Cardiac fibroblast (primary cell): ENCODE measurements at regions not wholly inside any gene's neighbourhood (a gene's known extent, or its start where the extent isn't known, plus 50 kb on each side); places are given as distances from the start of the nearest gene placed in this dataset.
A peak's percentile ranks its signal among the peaks of the same experiment; 100 is the strongest.

Experiments used
- DNase-seq, 2 donors: peaks; one replicate each; pipeline versions ENCODE4 v3.0.0 to v3.0.0-alpha.2; 2010; ENCODE audit warnings: low read depth in 2 of 2
- H3K4me3 ChIP-seq, 2 donors: replicated peaks in 1 of 2; 1 replicate in 1 of 2; 2 replicates in 1 of 2; pipeline ENCODE4 v1.5.1; 2011; ENCODE audit warnings: low read depth in 2 of 2, low read length in 2 of 2, mild to moderate bottlenecking in 2 of 2, moderate library complexity in 1 of 2
- CTCF ChIP-seq: IDR thresholded peaks from one replicate; pipeline ENCODE4 v1.5.1; 2011; ENCODE audit warnings: low read depth, mild to moderate bottlenecking, low read length, inconsistent platforms

- no peak for TF ChIP-seq CTCF
- no peak for DNase-seq
- H3K4me3 ChIP-seq: no peak overlapping the region
These were observed 222.4 kb upstream of the ANKRD30A start for GRCh38 chr10:36903040-36903439.

- no peak for DNase-seq
- no peak overlapping the region for H3K4me3 ChIP-seq
- TF ChIP-seq CTCF: no peak
These were observed 225.7 kb upstream of the ANKRD30A start for GRCh38 chr10:36899652-36900051.

GRCh38 chr10:36888925-36889573, 236.3 kb upstream of the ANKRD30A start:
- H3K4me3 ChIP-seq: no peak overlapping the region
- DNase-seq: peak; percentile 3 to 31
- TF ChIP-seq CTCF: no peak

DNA sequence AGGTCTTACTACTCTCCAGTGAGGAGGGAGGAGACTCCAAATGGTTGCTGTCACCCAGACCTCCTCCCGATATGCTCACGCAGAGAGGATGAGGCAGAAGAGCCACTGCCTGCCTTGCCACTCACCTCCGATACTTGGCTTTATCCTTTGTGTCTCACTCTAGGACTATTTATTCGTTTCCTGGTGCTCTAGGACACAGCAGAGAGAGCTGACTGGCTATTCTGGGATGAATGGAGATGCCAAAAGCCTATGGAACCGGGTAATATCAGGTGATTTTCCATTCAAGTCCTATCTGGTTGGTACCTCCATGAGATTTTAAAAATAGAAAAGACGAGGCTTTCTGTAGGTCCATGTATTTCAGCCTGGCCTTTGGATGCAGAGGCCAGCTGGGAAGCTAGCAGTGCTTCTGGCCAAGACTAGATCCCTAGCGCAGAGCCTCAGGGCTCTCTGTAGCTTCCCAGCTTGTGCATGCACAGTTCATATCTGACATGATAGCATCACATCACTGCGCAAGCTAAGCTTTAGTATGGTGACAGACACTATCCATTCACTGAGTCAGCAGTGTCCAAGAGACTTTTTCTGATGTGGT, 239.0 kb upstream of the ANKRD30A start:
- DNase-seq: no peak
- no peak for TF ChIP-seq CTCF
- H3K4me3 ChIP-seq: no peak overlapping the region

DNA sequence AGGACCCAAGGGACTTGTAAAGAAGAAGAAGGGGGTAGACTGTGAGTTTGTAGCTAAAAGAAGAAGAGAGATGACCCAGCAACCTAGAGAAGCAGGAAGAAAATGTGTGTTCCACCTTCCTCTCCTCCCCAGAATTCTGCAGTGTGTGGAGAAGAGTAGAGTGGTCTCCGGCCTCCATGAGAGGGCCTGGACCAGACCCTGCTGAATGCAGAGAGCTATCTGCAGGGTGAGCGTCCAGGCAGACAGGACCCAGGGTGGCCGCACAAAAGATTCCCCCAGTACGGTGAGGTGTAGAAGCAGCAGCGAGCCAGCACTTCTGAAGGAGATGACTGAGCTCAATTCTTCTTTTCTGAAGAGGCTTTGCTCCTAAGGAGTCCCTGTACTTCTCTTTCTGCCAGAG, 239.7 kb upstream of the ANKRD30A start:
- no peak for DNase-seq
- H3K4me3 ChIP-seq: no peak overlapping the region
- no peak for TF ChIP-seq CTCF

DNA sequence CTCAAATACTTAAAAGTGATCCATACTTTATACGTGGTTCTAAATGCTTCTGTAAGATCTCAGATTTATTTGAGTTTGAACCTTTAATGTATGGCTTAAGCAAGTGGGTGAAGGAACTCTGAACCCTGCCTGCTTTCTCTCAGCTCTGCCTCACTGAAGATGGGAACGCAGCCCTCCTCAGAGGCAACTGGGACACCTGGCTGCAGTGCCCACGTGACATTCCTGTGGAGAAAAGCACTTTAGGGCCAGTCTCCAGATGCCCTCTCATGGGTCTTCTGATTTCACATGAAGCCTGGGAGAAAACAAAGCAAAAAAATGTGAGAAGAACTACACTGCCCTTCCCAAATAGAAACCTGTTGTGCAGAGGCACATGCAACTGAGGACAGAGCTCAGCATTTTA, 242.6 kb upstream of the ANKRD30A start:
- no peak overlapping the region for H3K4me3 ChIP-seq
- no peak for DNase-seq
- no peak for TF ChIP-seq CTCF

DNA sequence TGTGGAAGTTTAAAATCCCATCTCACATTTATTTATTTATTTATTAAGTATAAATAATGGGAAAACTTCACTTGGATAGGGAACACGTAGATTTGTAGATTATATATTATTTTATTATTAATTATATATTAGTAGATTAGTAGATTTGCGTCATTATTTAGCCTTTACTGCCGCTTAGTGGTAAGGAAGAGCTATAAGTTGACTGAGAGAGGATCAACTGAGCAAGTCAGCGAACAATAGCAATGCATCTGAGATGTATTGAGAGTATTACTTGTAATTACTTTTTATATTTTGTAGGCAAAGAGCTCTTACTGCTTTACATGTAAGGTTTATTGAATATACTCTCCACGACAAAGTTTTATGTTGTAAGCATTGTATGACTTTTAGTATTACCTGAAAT, 244.5 kb upstream of the ANKRD30A start:
- no peak overlapping the region for H3K4me3 ChIP-seq
- TF ChIP-seq CTCF: peak; percentile 60
- peak; percentile 58 to 66 for DNase-seq
